ENCODE measurements at regions not wholly inside any gene's neighbourhood (a gene's known extent, or its start where the extent isn't known, plus 50 kb on each side); places are given as distances from the start of the nearest gene placed in this dataset.
"Not testable (repeated sequence)": the region's sequence is repeated elsewhere in the genome, so short reads cannot be mapped to it uniquely, and the experiment has no call there.

DNA sequence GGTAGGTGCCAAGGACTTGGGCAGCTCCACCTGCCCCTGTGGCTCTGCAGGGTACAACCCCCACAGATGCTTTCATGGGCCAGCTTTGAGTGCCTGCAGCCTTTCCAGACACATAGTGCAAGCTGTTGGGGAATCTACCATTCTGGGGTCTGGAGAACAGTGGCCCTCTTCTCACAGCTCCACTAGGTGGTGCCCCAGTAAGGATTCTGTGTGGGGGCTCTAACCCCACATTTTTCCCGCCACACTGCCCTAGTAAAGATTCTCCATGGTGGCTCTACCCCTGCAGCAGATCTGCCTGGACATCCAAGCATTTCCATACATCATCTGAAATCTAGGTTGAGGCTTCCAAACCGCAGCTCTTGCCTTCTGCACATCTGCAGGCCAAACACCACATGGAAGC is 149.7 kb upstream of the FNDC3A start:
- Histone ChIP-seq H3K9me3 (replicated peaks in 1 of 2; ENCODE audit: control insufficient read depth in 1 of 2, insufficient read depth in 1 of 2, low read length in 2 of 2) (peaks cover 15 to 18% of the 10 kb centered on the region in 2 donors), H3K79me2 (ENCODE audit: insufficient read depth, low read length) (no peaks in the 10 kb centered on the region), H2AFZ (ENCODE audit: insufficient read depth, low read depth, low read length, poor library complexity, severe bottlenecking) (no peak overlapping the region), H3K4me2 (replicated peaks; ENCODE audit: extremely low read depth, low read length, poor library complexity, severe bottlenecking) (no peak overlapping the region), H3K36me3 (replicated peaks in 1 of 2; ENCODE audit: control insufficient read depth in 1 of 2, insufficient read depth in 2 of 2, low read length in 2 of 2) (no peaks in the 10 kb centered on the region), H4K20me1 (ENCODE audit: insufficient read depth, low read length) (no peaks in the 10 kb centered on the region), H3K27me3 (ENCODE audit: control insufficient read depth in 2 of 2, insufficient read depth in 2 of 2, low read length in 2 of 2) (peaks cover 12 to 13% of the 10 kb centered on the region in 2 donors), H3K4me3 (replicated peaks in 1 of 3; ENCODE audit: low read depth in 2 of 3, low read length in 3 of 3) (no peak overlapping the region), H3K9ac (ENCODE audit: insufficient read depth, low read length, poor library complexity, severe bottlenecking) (no peak overlapping the region), H3K4me1 (ENCODE audit: control insufficient read depth in 1 of 2, insufficient read depth in 2 of 2, low read length in 2 of 2) (peaks cover 16 to 20% of the 10 kb centered on the region in 2 donors), H3K27ac (ENCODE audit: low read depth in 1 of 2, low read length in 2 of 2) (no peak overlapping the region)
- no peak overlapping the region for H3K4me3 Mint-ChIP-seq
- peaks cover 31% of the 10 kb centered on the region for H3K4me1 Mint-ChIP-seq
- intact Hi-C loops (cut with micrococcal nuclease): no loop called here
- TF ChIP-seq CTCF (IDR thresholded peaks at IDR 0.05): no peak
- WGBS (ENCODE audit: insufficient coverage): 94% methylated on average over 2 of the region's 2 CpGs
- H3K36me3 Mint-ChIP-seq: peaks cover 12 to 14% of the 10 kb centered on the region in 2 donors
- DNase-seq: no peak
- peaks cover 8 to 22% (median 16%) of the 10 kb centered on the region in 3 donors for H3K27me3 Mint-ChIP-seq (ENCODE audit: low read depth in 3 of 3)
- H3K9me3 Mint-ChIP-seq: peaks cover 11 to 26% (median 21%) of the 10 kb centered on the region in 7 donors
- no peak overlapping the region for H3K27ac Mint-ChIP-seq

- peak in 1 of 3 donors; percentile 10 for DNase-seq
- Histone ChIP-seq H3K4me1 (ENCODE audit: control insufficient read depth in 1 of 2, insufficient read depth in 2 of 2, low read length in 2 of 2) (peaks cover 16 to 20% of the 10 kb centered on the region in 2 donors), H3K9me3 (replicated peaks in 1 of 2; ENCODE audit: control insufficient read depth in 1 of 2, insufficient read depth in 1 of 2, low read length in 2 of 2) (peaks cover 17 to 18% of the 10 kb centered on the region in 2 donors), H3K27me3 (ENCODE audit: control insufficient read depth in 2 of 2, insufficient read depth in 2 of 2, low read length in 2 of 2) (peaks cover 12 to 13% of the 10 kb centered on the region in 2 donors)
- no CpG with 5 or more reads among the region's 2 CpGs for WGBS (ENCODE audit: insufficient coverage)
- H3K27me3 Mint-ChIP-seq (ENCODE audit: low read depth in 3 of 3): peaks cover 8 to 25% (median 16%) of the 10 kb centered on the region in 3 donors
- H3K27ac ChIP-seq (ENCODE audit: low read depth in 1 of 2, low read length in 2 of 2); H3K4me2 ChIP-seq (replicated peaks; ENCODE audit: extremely low read depth, low read length, poor library complexity, severe bottlenecking); H3K36me3 ChIP-seq (replicated peaks in 1 of 2; ENCODE audit: control insufficient read depth in 1 of 2, insufficient read depth in 2 of 2, low read length in 2 of 2); H3K4me3 ChIP-seq (replicated peaks in 1 of 3; ENCODE audit: low read depth in 2 of 3, low read length in 3 of 3); H3K79me2 ChIP-seq (ENCODE audit: insufficient read depth, low read length); H3K9ac ChIP-seq (ENCODE audit: insufficient read depth, low read length, poor library complexity, severe bottlenecking); intact Hi-C loops (cut with micrococcal nuclease); H4K20me1 ChIP-seq (ENCODE audit: insufficient read depth, low read length); H2AFZ ChIP-seq (ENCODE audit: insufficient read depth, low read depth, low read length, poor library complexity, severe bottlenecking): not testable (repeated sequence)
- peaks cover 38% of the 10 kb centered on the region for H3K4me1 Mint-ChIP-seq
- peaks cover 15 to 34% (median 23%) of the 10 kb centered on the region in 7 donors for H3K9me3 Mint-ChIP-seq
- H3K27ac Mint-ChIP-seq: peak overlapping the region in 1 of 7 donors; percentile 58
- H3K36me3 Mint-ChIP-seq: peaks cover 17 to 20% of the 10 kb centered on the region in 2 donors
- peak overlapping the region in 1 of 2 donors; percentile 48 for H3K4me3 Mint-ChIP-seq
Measured at GRCh38 chr13:48826922-48827454, 148.7 kb upstream of the FNDC3A start.
